ENCODE measurements at regions not wholly inside any gene's neighbourhood (a gene's known extent, or its start where the extent isn't known, plus 50 kb on each side); places are given as distances from the start of the nearest gene placed in this dataset.
"Not testable (repeated sequence)": the region's sequence is repeated elsewhere in the genome, so short reads cannot be mapped to it uniquely, and the experiment has no call there.

DNA sequence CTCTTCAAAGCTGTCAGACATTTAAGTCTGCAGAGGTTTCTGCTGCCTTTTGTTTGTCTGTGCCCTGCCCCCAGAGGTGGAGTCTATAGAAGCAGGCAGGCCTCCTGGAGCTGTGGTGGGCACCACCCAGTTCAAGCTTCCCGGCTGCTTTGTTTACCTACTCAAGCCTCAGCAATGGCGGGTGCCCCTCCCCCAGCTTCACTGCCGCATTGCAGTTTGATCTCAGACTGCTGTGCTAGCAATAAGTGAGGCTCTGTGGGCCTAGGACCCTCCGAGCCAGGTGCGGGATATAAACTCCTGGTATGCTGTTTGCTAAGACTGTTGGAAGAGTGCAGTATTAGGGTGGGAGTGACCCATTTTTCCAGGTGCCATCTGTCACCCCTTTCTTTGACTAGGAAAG is 145.5 kb downstream of the DMRT2 start:
- not testable (repeated sequence) for H4K91ac ChIP-seq (ENCODE audit: low read depth, low read length, poor library complexity); H2BK12ac ChIP-seq (ENCODE audit: low read length); H3K14ac ChIP-seq (ENCODE audit: low read length); H3K4me2 ChIP-seq (ENCODE audit: insufficient read depth, low read length, poor library complexity, severe bottlenecking); H3K27ac ChIP-seq (replicated peaks; ENCODE audit: low read length); H3K18ac ChIP-seq (ENCODE audit: low read length); H3K36me3 ChIP-seq (replicated peaks in 1 of 2; ENCODE audit: control insufficient read depth in 2 of 2, insufficient read depth in 2 of 2, low read length in 2 of 2); H2BK5ac ChIP-seq (ENCODE audit: low read length); H2AFZ ChIP-seq (ENCODE audit: low read length); DNase-seq (ENCODE audit: low spot score); H3K23ac ChIP-seq (ENCODE audit: low read depth, low read length, poor library complexity); H4K8ac ChIP-seq (ENCODE audit: low read depth, low read length); H3K27me3 ChIP-seq (ENCODE audit: control insufficient read depth in 3 of 3, insufficient read depth in 3 of 3, low read depth in 1 of 3, low read length in 3 of 3); H3K4ac ChIP-seq (ENCODE audit: low read length); H3K4me3 ChIP-seq (ENCODE audit: low read length in 2 of 2); H2BK120ac ChIP-seq (ENCODE audit: low read depth, low read length); H3K79me1 ChIP-seq (ENCODE audit: low read depth, low read length); H2AK5ac ChIP-seq (ENCODE audit: low read depth, low read length); H3K9ac ChIP-seq (ENCODE audit: low read depth, low read length, poor library complexity); H3K4me1 ChIP-seq (ENCODE audit: control insufficient read depth in 2 of 2, insufficient read depth in 1 of 2, low read depth in 1 of 2, low read length in 2 of 2); H2BK15ac ChIP-seq (ENCODE audit: low read length); H3K9me3 ChIP-seq (replicated peaks in 1 of 2; ENCODE audit: control insufficient read depth in 2 of 2, insufficient read depth in 1 of 2, low read depth in 1 of 2, low read length in 2 of 2)
- no CpG with 5 or more reads among the region's 5 CpGs for WGBS, 2 donors (ENCODE audit: extremely low coverage in 2 of 2, insufficient read length in 2 of 2, insufficient replicate concordance in 1 of 2)

DNA sequence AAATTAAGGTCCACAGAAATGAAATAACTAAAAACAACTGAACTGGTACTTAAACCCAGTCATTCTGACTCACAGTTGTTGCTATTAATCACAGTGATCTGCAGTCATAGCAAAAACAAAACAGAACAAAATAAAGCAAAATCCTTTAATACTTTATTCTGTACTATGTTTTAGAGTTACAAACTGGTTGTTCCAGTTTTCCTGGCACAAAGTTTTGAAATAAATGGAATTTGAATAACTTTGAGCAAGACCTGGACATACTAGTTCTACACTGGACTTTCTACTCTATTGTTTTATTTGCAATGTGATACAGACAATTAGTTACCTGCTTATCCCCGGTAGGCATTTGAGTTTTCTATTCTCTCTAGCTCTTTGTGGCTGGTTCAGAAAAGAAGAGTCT is 147.9 kb downstream of the DMRT2 start:
- DNase-seq (ENCODE audit: low spot score): no peak

DNA sequence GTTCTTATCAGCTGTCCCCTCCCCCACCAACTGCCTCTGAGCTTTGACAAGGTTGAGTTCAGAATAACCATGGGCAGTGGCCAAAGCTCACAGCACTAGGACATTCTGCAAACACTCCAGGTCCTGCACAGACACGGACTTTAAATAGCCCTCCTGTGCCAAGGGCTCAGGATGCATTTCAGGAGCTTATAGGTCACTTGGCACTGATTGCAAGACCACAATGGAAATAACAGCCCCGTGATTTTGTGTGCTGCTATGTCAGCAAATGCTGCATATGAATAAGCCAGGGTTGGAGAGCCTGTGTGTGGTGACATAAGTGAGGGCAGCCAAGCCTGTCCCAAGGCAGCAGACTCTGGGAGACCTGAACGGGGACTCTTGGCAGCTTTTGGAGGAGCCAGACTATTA is 150.7 kb downstream of the DMRT2 start:
- H3K4me2 ChIP-seq (ENCODE audit: insufficient read depth, low read length, poor library complexity, severe bottlenecking): no peak overlapping the region
- H3K79me1 ChIP-seq (ENCODE audit: low read depth, low read length): no peaks in the 10 kb centered on the region
- H3K36me3 ChIP-seq (replicated peaks in 1 of 2; ENCODE audit: control insufficient read depth in 2 of 2, insufficient read depth in 2 of 2, low read length in 2 of 2): no peaks in the 10 kb centered on the region
- H2BK120ac ChIP-seq (ENCODE audit: low read depth, low read length): no peak overlapping the region
- no peak overlapping the region for H2BK12ac ChIP-seq (ENCODE audit: low read length)
- no peaks in the 10 kb centered on the region for H3K9me3 ChIP-seq (replicated peaks in 1 of 2; ENCODE audit: control insufficient read depth in 2 of 2, insufficient read depth in 1 of 2, low read depth in 1 of 2, low read length in 2 of 2)
- no peaks in the 10 kb centered on the region for H3K27me3 ChIP-seq (ENCODE audit: control insufficient read depth in 3 of 3, insufficient read depth in 3 of 3, low read depth in 1 of 3, low read length in 3 of 3)
- DNase-seq (ENCODE audit: low spot score): no peak
- H3K4ac ChIP-seq (ENCODE audit: low read length): no peak overlapping the region
- no peak overlapping the region for H3K9ac ChIP-seq (ENCODE audit: low read depth, low read length, poor library complexity)
- H2AK5ac ChIP-seq (ENCODE audit: low read depth, low read length): no peak overlapping the region
- H2BK15ac ChIP-seq (ENCODE audit: low read length): no peak overlapping the region
- H4K8ac ChIP-seq (ENCODE audit: low read depth, low read length): no peak overlapping the region
- H4K91ac ChIP-seq (ENCODE audit: low read depth, low read length, poor library complexity): no peak overlapping the region
- no peak overlapping the region for H3K23ac ChIP-seq (ENCODE audit: low read depth, low read length, poor library complexity)
- H3K18ac ChIP-seq (ENCODE audit: low read length): no peak overlapping the region
- H2BK5ac ChIP-seq (ENCODE audit: low read length): no peak overlapping the region
- H3K27ac ChIP-seq (replicated peaks; ENCODE audit: low read length): no peak overlapping the region
- WGBS, 2 donors (ENCODE audit: extremely low coverage in 2 of 2, insufficient read length in 2 of 2, insufficient replicate concordance in 1 of 2): no CpG with 5 or more reads among the region's 3 CpGs
- no peaks in the 10 kb centered on the region for H3K4me1 ChIP-seq (ENCODE audit: control insufficient read depth in 2 of 2, insufficient read depth in 1 of 2, low read depth in 1 of 2, low read length in 2 of 2)
- H2AFZ ChIP-seq (ENCODE audit: low read length): no peak overlapping the region
- no peak overlapping the region for H3K14ac ChIP-seq (ENCODE audit: low read length)
- no peak overlapping the region for H3K4me3 ChIP-seq (ENCODE audit: low read length in 2 of 2)

More for the DNA sequence above, 147.9 kb downstream of the DMRT2 start:
- Histone ChIP-seq H3K9me3 (replicated peaks in 1 of 2; ENCODE audit: control insufficient read depth in 2 of 2, insufficient read depth in 1 of 2, low read depth in 1 of 2, low read length in 2 of 2) (no peaks in the 10 kb centered on the region), H2BK120ac (ENCODE audit: low read depth, low read length) (no peak overlapping the region), H2BK15ac (ENCODE audit: low read length) (no peak overlapping the region), H3K14ac (ENCODE audit: low read length) (no peak overlapping the region), H3K4me3 (ENCODE audit: low read length in 2 of 2) (no peak overlapping the region), H3K18ac (ENCODE audit: low read length) (no peak overlapping the region), H3K4me2 (ENCODE audit: insufficient read depth, low read length, poor library complexity, severe bottlenecking) (no peak overlapping the region), H2BK5ac (ENCODE audit: low read length) (no peak overlapping the region), H3K27ac (replicated peaks; ENCODE audit: low read length) (no peak overlapping the region), H4K91ac (ENCODE audit: low read depth, low read length, poor library complexity) (no peak overlapping the region), H3K4ac (ENCODE audit: low read length) (no peak overlapping the region), H3K23ac (ENCODE audit: low read depth, low read length, poor library complexity) (no peak overlapping the region), H2BK12ac (ENCODE audit: low read length) (no peak overlapping the region), H4K8ac (ENCODE audit: low read depth, low read length) (no peak overlapping the region), H3K4me1 (ENCODE audit: control insufficient read depth in 2 of 2, insufficient read depth in 1 of 2, low read depth in 1 of 2, low read length in 2 of 2) (no peaks in the 10 kb centered on the region), H2AK5ac (ENCODE audit: low read depth, low read length) (no peak overlapping the region), H3K9ac (ENCODE audit: low read depth, low read length, poor library complexity) (no peak overlapping the region), H3K36me3 (replicated peaks in 1 of 2; ENCODE audit: control insufficient read depth in 2 of 2, insufficient read depth in 2 of 2, low read length in 2 of 2) (no peaks in the 10 kb centered on the region), H2AFZ (ENCODE audit: low read length) (no peak overlapping the region), H3K79me1 (ENCODE audit: low read depth, low read length) (no peaks in the 10 kb centered on the region), H3K27me3 (ENCODE audit: control insufficient read depth in 3 of 3, insufficient read depth in 3 of 3, low read depth in 1 of 3, low read length in 3 of 3) (no peaks in the 10 kb centered on the region)
- no CpG with 5 or more reads among the region's 1 CpG for WGBS, 2 donors (ENCODE audit: extremely low coverage in 2 of 2, insufficient read length in 2 of 2, insufficient replicate concordance in 1 of 2)

DNA sequence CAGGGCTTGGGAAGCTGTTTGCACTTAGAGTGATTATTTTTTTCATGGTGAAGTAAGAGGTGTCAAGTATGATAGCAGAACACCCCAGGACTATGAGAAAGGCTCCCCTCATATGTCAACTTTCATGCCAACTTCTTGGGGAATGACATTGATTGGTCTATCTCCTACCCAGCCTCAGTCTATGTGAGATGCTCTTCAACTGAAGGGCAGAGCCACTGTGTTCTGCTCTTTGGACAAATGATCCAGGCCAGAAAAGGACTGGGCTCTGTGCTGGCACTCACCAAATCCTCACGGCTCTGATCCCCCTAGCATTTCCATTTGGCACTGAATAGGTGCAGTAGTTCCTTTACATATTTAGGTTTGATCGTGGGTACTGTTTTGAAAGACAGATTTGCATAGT is 151.1 kb downstream of the DMRT2 start:
- H2AK5ac ChIP-seq (ENCODE audit: low read depth, low read length): no peak overlapping the region
- H3K4me1 ChIP-seq (ENCODE audit: control insufficient read depth in 2 of 2, insufficient read depth in 1 of 2, low read depth in 1 of 2, low read length in 2 of 2): no peaks in the 10 kb centered on the region
- H4K8ac ChIP-seq (ENCODE audit: low read depth, low read length): no peak overlapping the region
- H3K18ac ChIP-seq (ENCODE audit: low read length): no peak overlapping the region
- H3K14ac ChIP-seq (ENCODE audit: low read length): no peak overlapping the region
- no peak overlapping the region for H3K4ac ChIP-seq (ENCODE audit: low read length)
- H3K79me1 ChIP-seq (ENCODE audit: low read depth, low read length): no peaks in the 10 kb centered on the region
- H2BK5ac ChIP-seq (ENCODE audit: low read length): no peak overlapping the region
- no peak overlapping the region for H2AFZ ChIP-seq (ENCODE audit: low read length)
- H2BK120ac ChIP-seq (ENCODE audit: low read depth, low read length): no peak overlapping the region
- no peaks in the 10 kb centered on the region for H3K36me3 ChIP-seq (replicated peaks in 1 of 2; ENCODE audit: control insufficient read depth in 2 of 2, insufficient read depth in 2 of 2, low read length in 2 of 2)
- H3K23ac ChIP-seq (ENCODE audit: low read depth, low read length, poor library complexity): no peak overlapping the region
- DNase-seq (ENCODE audit: low spot score): no peak
- no CpG with 5 or more reads among the region's 2 CpGs for WGBS, 2 donors (ENCODE audit: extremely low coverage in 2 of 2, insufficient read length in 2 of 2, insufficient replicate concordance in 1 of 2)
- no peak overlapping the region for H3K27ac ChIP-seq (replicated peaks; ENCODE audit: low read length)
- H3K4me2 ChIP-seq (ENCODE audit: insufficient read depth, low read length, poor library complexity, severe bottlenecking): no peak overlapping the region
- no peak overlapping the region for H2BK12ac ChIP-seq (ENCODE audit: low read length)
- no peaks in the 10 kb centered on the region for H3K27me3 ChIP-seq (ENCODE audit: control insufficient read depth in 3 of 3, insufficient read depth in 3 of 3, low read depth in 1 of 3, low read length in 3 of 3)
- no peak overlapping the region for H3K4me3 ChIP-seq (ENCODE audit: low read length in 2 of 2)
- H4K91ac ChIP-seq (ENCODE audit: low read depth, low read length, poor library complexity): no peak overlapping the region
- no peaks in the 10 kb centered on the region for H3K9me3 ChIP-seq (replicated peaks in 1 of 2; ENCODE audit: control insufficient read depth in 2 of 2, insufficient read depth in 1 of 2, low read depth in 1 of 2, low read length in 2 of 2)
- H2BK15ac ChIP-seq (ENCODE audit: low read length): no peak overlapping the region
- no peak overlapping the region for H3K9ac ChIP-seq (ENCODE audit: low read depth, low read length, poor library complexity)

Data from neuronal stem cell (in vitro differentiated cells).